ENCODE measurements at regions not wholly inside any gene's neighbourhood (a gene's known extent, or its start where the extent isn't known, plus 50 kb on each side); places are given as distances from the start of the nearest gene placed in this dataset.

GRCh38 chr10:113302062-113302461 lies 250.8 kb upstream of the HABP2 start:
- Histone ChIP-seq H3K9me3 (no peaks in the 10 kb centered on the region), H3K4me1 (peaks cover 0 to 4% of the 10 kb centered on the region in 2 donors), H3K4me3 (replicated peaks in 1 of 3) (no peak overlapping the region), H3K27ac (no peak overlapping the region), H3K27me3 (no peaks in the 10 kb centered on the region), H3K36me3 (no peaks in the 10 kb centered on the region)
- no peak for DNase-seq
- TF ChIP-seq CTCF (IDR thresholded peaks at IDR 0.05) = no peak
- TF ChIP-seq POLR2A (IDR thresholded peaks at IDR 0.05) = no peak
- intact Hi-C loops (cut with DNase I) = no loop called here
- WGBS, 2 donors = 88 to 91% methylated on average over 3 of the region's 3 CpGs

GRCh38 chr10:113303544-113304146 lies 249.2 kb upstream of the HABP2 start:
- Histone ChIP-seq H3K27me3 (no peaks in the 10 kb centered on the region), H3K4me1 (peaks cover 0 to 4% of the 10 kb centered on the region in 2 donors), H3K36me3 (no peaks in the 10 kb centered on the region), H3K9me3 (no peaks in the 10 kb centered on the region), H3K27ac (no peak overlapping the region), H3K4me3 (replicated peaks in 1 of 3) (no peak overlapping the region)
- intact Hi-C loops (cut with DNase I) = no loop called here
- WGBS, 2 donors = 88 to 93% methylated on average over 7 of the region's 7 CpGs
- DNase-seq = no peak
- TF ChIP-seq CTCF (IDR thresholded peaks at IDR 0.05) (no peak), POLR2A (IDR thresholded peaks at IDR 0.05) (no peak)

GRCh38 chr10:113304726-113305125 lies 248.1 kb upstream of the HABP2 start:
- TF ChIP-seq POLR2A (IDR thresholded peaks at IDR 0.05) (no peak), CTCF (IDR thresholded peaks at IDR 0.05) (no peak)
- H3K36me3 ChIP-seq = no peaks in the 10 kb centered on the region
- no peaks in the 10 kb centered on the region for H3K9me3 ChIP-seq
- intact Hi-C loops (cut with DNase I) = no loop called here
- peaks cover 0 to 4% of the 10 kb centered on the region in 2 donors for H3K4me1 ChIP-seq
- no peak overlapping the region for H3K27ac ChIP-seq
- H3K27me3 ChIP-seq = no peaks in the 10 kb centered on the region
- no peak overlapping the region for H3K4me3 ChIP-seq (replicated peaks in 1 of 3)
- 88 to 94% methylated on average over 5 of the region's 5 CpGs for WGBS, 2 donors
- no peak for DNase-seq

GRCh38 chr10:113305871-113306270 lies 247.0 kb upstream of the HABP2 start:
- DNase-seq = no peak
- Histone ChIP-seq H3K9me3 (no peaks in the 10 kb centered on the region), H3K4me3 (replicated peaks in 1 of 3) (no peak overlapping the region), H3K36me3 (no peaks in the 10 kb centered on the region), H3K27me3 (no peaks in the 10 kb centered on the region), H3K27ac (no peak overlapping the region), H3K4me1 (peaks cover 0 to 4% of the 10 kb centered on the region in 2 donors)
- intact Hi-C loops (cut with DNase I) = no loop called here
- 70 to 78% methylated on average over 5 of the region's 5 CpGs for WGBS, 2 donors
- TF ChIP-seq POLR2A (IDR thresholded peaks at IDR 0.05) (no peak), CTCF (IDR thresholded peaks at IDR 0.05) (no peak)

GRCh38 chr10:113309791-113310190 lies 243.1 kb upstream of the HABP2 start:
- Histone ChIP-seq H3K27me3 (no peaks in the 10 kb centered on the region), H3K9me3 (no peaks in the 10 kb centered on the region), H3K27ac (no peak overlapping the region), H3K36me3 (no peaks in the 10 kb centered on the region), H3K4me3 (replicated peaks in 1 of 3) (no peak overlapping the region), H3K4me1 (no peaks in the 10 kb centered on the region)
- intact Hi-C loops (cut with DNase I) = no loop called here
- no peak for DNase-seq
- TF ChIP-seq POLR2A (IDR thresholded peaks at IDR 0.05) (no peak), CTCF (IDR thresholded peaks at IDR 0.05) (no peak)
- 93 to 98% methylated on average over 4 of the region's 4 CpGs for WGBS, 2 donors
